Fibroblast of skin of back (primary cell): ENCODE measurements at regions not wholly inside any gene's neighbourhood (a gene's known extent, or its start where the extent isn't known, plus 50 kb on each side); places are given as distances from the start of the nearest gene placed in this dataset.
A peak's percentile ranks its signal among the peaks of the same experiment; 100 is the strongest.

ENCODE experiments used
- DNase-seq: peaks from one replicate; pipeline ENCODE4 v3.0.0-alpha.2; 2013

DNA sequence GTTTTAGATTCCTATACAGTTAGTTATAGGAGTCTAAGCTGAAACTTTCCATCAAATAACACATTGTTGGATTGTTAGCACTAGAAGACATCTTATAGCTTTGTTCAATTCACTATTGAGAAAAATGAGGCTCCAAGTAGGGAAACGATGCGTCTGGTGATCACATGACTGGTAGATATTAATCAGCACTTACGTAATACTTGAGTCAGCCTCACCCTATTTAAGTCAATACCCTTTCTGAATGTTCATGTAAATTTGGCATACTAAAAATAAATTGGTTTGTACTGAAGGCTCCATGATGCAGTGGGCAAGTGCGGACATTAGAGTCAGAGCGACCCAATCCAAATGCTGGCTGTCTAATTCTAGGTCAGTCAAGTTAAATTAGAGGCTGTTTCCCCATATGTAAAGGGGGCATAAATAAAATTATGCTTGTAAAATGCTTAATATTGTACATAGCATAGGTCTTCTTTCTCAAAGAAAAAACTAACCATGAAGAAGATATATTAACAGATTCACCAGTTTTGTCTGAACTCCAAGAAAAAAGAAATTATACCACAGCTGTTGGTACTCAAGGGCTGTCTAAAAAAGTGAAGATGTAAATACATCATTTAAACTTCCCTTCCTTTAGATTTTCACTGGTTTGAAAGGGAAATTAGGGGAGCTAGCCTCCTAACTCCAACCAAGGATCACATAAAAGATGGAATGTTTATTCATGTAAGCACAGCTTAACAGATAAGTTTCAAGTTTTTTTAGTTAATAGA is 406.6 kb upstream of the TLE4 start:
- DNase-seq, result no peak

DNA sequence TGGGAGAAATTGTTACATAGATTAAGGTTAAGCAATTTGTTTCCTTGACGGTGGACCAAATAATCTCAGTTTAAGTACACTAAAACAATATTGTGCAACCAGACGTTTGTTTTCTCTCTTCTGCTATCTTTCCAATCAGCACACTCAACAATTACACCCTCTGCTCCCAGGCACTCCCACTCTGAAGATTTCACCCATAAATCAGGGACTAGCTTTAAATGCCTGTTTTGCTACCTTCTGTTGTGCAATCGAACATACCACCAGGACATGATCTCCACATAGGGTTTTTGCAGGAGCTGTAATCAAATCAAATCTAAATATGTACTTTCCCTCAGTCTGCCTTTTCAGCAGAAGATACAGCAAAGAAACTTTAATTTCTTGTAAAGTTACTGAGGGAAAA is 405.8 kb upstream of the TLE4 start:
- no peak for DNase-seq

DNA sequence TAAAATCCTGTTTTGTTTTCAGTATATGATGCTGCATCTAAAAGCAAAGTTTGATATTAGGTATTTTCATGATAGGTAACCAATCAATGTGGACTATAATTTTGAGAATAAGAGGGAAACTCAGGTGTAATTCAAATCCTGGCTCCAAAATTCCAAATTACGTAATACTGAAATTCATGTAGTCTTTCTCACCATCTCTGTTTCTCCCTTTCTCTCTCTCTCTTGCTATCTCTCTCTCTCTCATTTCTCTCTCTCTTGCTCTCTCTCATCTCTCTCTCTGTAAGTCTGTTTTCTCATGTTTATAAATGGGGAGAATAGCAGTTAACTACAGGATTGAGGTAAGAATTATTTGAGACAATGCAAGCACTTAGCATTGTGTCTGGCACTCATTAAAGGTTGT is 401.1 kb upstream of the TLE4 start:
- DNase-seq, result no peak

DNA sequence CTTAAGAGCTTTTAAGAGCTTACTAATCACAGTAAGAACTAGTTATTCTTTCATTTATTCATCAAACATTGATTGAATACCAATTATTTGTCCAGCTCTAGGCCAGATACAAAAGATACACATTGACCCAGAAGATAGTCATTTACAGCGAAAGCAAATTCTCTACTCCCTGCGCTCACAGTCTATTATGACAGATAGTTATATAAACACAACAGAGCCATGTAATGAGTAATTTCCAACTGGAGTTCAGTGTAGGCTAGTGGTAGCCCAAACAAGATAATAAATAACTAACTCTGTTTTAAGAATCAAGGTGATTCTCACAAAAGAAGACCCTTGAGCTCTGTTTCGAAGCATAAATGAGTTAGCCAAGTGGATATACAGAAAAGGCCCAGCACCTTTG is 397.8 kb upstream of the TLE4 start:
- DNase-seq, result no peak

DNA sequence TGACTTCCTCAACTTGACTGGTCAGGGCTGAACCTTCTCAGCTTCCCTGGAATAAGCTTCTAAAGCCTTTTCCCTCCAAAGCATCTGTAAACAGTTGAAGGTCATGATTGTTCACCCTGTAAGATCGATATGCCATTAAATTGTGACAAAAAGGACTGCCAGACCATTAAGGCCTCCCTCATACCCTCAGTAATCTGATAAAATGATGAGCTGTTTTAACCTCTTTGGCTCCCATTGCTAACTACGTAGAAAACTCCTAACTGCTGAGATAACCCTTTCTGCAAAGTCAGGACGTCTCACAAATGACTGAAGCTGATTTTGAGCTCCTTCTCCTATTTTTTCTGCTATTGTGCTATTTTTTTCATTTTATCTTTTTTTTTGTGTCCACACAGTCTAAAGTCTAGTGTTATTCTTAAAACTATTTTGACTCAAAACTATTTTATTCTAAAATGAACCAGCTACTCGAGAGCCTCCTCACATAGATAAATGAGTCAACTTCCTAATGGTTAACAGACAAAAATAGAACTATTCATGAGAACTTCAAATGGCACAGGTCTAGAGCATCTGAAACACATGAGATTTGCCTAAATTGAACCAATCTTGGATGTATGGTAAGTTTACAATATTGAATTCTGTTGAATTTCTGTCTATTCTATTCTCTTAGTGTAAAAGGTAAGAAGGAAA is 395.6 kb upstream of the TLE4 start:
- peak; percentile 40 for DNase-seq

DNA sequence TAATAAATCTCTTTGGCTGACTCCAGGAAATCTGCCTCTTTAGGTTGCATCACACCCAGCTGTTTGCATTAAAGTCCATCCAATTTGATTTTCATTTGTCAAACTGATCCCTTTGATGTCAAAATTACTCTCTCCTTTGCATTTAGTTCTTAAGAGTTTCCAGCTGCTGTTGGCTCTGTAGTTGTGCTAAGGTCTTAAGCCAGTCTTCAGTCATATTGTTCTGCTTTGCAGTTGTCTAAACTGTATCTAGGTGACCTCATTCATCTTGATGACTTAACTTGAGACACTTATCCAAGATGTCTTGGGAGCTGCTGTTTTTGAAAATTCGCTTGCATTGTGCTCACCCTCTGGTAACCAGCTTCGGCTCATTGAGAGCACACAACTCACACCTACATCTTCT is 386.9 kb upstream of the TLE4 start:
- DNase-seq, result no peak

DNA sequence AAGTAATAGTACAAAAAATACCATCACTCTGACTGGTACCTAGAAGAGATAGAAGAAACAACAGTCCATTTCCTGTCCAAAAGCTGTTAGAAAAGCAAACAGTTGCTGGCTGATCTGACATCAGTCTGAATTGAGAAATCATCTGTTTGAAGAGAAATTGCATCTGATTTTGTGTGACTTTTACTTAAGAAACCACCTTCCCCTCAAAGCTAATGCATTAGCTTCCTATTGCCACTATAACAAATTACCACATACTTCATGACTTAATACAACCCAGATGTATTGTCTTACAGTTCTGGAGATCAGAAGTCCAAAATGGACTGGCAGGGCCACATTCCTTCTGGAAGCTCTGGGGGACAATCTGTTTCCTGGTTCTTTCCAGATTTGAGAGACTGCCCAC is 385.9 kb upstream of the TLE4 start:
- peak; percentile 33 for DNase-seq

DNA sequence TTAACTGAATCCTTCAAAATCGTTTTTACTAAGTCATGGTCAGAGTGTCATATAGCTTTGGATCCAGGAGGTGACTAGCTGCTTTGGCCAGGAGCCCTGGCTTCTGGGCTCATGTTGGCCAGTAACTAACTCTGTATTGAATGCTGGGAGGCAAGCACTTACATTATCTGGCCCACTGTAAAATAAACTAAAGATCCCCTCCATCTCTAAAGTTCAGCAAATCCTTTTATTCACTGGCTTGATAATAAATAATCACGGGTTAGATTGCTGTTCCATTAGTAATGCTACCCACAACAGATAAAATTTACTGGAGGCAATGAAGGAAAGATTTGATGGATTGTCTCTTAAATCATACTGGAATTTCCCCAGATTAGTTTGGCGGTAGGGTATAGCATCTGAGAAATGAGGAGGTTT is 382.2 kb upstream of the TLE4 start:
- peak; percentile 18 for DNase-seq

DNA sequence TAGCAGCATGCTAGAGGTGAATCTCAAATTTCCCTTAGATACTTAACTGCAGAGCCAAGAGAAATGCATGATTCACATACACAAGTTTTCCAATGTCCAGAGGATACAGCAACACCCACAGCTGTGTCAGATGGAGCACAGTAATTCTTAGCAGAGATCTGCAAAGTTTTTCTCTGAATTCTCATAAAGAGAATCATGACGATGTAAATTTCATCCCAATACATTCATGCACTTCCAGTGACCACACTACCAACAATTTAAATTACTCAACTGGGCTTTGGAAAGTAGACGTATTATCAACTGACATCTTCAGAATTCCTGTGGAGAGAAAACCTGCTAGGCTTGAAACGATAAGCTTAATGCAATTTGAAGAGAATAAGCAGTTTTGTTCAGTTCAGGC is 378.8 kb upstream of the TLE4 start:
- peak; percentile 1 for DNase-seq

DNA sequence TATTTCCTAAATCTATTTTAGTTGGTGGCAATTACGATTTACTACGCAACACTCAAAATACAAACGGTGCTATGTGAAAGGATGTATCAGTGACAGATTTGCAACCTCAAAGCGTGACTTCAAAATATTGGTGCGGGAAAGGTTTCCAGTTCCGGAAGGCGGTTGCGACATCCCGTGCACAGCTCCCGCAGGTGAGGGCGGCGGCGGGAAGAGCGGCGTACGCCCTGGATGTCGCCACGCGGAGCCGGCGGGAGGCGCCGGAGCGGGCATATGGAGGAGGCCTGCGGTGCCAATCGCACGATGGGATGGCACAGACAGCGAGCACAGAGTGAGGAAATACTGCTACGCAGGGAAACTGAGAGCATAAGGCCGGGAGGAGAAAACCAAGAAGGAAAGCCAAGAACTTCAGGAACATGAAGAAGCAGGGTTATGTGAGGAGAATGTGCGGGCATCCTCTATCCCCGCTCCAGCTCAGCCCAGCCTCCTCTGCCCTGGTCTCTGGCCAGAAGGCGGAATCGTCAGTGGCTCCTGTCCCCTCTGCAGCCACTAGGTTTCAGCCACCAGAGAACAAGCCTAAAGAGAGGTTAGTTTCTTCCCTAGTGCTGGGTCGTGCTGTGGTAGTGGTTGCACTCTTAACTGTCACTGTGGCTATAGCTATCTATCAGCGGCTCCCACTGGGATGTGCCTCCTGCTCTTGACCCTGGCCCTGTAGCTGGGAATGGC is 378.1 kb upstream of the TLE4 start:
- DNase-seq, result no peak

DNA sequence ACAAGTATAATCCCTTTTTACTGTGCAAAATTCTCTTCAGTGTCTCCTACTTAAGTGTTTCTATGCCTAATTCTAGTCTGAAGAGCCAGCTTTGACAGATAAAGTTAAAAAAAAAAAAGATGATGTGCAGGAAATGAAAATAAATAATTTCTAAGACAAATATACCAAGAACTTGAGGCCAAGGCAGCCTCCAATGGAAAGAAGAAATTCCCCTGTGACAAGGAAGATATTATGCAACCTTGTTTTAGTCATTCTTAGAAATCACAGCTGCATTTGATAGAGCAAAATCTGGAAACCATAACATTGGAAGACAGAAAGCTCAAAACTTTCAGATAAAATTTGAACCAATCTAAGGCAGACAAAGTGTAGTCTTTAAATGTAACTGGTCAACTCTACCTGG is 375.9 kb upstream of the TLE4 start:
- peak; percentile 68 for DNase-seq

DNA sequence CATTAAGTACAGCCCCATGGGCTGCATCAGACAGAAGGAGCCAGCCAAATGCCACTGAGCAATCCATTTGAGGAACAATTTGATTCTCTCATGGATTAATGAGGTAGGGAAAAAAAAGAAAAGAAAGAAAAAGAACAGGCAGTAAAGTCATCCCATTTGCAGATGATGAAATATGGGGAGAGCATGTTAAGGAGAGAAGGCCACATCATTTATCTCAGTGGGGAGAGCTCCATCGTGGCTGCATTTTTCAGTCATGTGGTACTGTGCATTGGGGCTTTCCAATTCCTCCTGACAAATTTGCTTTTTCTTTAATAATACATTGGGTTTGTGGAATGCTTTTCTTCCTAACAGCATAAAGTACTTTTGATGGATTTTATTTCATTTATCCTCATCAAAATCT is 375.2 kb upstream of the TLE4 start:
- DNase-seq, result peak; percentile 4

DNA sequence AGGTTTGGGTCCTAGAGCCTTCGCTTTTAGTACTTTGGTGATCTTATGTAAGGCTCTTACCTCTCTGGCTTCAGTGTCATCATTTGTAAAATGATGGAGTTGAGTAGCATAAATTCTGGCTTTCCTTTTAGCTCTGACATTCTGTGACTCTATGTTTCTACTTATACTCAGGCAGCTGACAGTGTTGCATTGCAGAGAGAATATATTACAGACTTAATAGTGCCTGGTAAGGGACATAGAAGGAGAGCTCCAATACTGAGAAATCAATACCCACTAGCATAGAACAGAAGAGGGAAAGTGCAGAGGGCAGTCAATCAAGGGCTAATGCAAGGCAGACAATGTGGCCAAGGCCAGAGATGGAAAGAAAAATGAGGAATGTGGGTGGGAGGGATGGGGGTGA is 371.4 kb upstream of the TLE4 start:
- DNase-seq, result no peak

DNA sequence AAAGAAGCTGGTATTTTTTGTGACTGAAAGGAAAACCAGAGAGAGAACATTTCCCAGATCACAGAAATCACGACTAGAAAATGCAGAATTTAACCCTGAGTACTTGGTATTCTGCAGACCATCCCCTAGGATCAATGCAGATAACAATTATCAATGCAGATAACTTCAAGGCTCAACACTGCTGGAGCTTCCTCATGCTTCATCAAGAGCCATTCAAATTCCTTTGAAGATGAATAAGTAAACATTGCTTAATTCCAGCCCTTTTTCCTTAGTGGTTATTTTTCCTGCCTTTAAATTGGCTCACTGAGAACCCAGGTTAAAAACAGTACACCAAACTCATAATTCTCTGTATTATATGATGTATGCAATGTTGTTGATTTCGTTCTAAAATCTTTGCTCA is 370.1 kb upstream of the TLE4 start:
- no peak for DNase-seq

DNA sequence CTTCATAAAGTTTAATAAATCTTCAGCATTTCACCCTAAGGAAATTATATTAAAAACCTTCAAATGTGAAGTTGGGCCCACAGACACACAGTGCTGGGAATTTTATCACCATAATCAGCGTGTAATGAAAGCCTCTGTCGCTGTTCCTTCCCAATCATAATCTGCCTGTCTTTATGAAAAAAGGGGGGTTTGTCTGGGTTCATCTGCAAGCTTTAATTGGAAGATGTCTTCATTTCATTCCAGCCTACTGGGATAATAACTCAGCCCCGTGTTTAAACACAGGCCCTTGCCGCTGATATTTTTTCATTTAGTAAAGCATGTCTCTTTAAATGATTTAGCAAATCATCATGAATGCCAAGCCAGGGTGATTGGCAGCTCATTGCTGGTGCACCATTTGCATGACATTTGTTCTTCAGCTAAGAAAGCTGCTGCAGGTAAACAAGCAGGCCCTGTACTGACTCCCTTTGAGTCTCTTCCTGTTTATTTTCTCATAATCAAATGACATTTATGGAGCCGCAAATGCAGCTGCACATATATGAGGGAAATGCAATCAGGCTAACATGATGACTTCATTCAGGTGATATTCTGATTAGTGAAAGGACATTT is 362.9 kb upstream of the TLE4 start:
- no peak for DNase-seq

DNA sequence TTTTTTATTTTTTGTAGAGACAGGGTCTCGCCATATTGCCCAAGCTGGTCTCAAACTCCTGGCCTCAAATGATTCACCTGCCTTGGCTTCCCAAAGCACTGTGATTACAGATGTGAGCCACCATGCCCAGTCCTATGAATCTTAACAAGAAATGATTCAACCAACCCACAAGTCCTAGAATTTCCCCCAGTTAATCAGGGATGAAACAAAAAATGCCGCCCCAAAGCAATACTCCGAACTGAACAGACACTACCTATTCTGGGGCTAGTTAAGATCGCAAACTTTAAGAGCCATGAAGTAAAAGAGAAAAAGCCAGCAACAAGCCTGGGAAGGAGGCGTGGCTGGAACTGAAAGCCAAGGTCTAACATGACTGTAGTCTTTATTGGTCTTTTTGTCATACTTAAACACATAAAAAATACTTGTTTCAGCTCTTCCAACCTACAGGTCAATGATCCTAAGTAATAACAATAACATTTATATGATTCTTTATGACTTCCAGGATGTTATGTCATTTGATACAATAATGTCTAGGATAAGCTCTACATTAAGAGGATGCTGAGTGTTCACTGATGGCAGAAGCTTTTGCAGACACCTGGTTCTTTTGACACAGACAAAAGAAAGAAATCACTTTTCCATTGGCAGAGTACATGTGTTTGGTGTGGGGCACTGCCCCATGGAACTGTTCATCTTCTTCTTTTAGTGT is 361.1 kb upstream of the TLE4 start:
- DNase-seq, result no peak

DNA sequence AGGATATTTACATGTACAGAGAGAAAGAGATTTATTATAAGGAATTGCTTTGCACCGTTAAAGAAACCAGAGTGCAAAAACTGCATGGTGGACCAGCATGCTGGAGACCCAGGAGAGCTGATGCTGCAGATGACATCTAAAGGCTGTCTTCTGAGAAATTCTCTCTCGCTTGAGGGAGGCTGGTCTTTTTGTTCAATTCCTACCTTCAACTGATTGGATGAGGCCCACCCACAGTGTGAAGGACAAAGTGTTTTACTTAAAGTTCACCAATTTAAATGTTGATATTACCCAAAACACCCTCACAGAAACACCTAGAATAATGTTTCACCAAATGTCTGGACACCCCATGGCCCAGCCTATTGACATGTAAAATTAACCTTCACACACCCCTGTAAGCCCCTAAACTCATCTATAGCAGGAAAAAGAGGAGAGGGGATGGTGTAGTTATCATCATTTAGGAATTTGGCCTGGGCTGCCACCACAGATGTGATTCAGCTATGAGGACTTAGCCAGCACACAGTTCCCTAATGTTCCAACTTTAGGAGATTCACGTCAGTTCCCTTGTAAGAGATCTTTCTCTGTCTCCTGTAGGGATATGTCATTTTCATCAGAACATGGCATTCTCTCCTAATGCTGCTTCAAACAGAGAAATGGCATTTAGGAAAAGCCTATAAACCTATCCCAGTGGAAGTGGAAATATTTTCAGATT is 358.2 kb upstream of the TLE4 start:
- peak; percentile 41 for DNase-seq

DNA sequence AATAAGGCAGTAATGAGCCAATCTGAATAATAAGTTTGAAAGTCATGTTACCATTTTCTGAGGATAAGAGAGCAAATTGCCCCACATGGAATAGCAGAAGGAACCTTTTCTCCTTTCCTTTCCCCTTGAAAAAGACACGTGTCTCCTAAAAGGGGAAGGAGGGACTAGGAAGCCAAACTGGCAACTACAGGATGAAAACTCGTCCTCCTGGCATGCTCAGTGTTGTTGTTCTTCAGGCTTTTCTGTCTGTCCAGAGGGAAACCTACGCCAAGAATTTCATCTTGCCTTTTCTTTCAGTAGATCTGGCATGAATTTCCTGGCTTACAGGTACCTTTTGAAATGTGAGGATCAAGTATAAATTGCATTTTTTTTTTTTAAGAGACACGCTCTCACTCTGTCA is 355.9 kb upstream of the TLE4 start:
- peak; percentile 57 for DNase-seq

DNA sequence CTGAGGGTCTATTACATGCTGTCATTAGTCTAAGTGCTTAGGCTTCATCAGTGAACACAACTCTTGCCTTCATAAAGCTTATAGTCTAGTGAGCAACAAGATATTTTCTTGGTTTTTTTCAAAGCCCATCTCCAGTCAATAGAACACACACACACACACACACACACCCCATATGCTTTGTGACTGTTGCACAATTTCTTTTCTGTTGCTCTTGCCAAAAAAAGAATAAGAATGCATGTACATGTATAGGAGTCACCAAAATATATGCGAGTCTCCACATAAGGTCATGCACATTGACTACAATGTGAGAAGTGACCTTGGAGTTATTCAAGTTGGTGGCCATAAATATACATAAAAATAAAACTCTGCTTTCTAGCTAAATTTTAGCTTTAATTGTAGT is 351.5 kb upstream of the TLE4 start:
- peak; percentile 48 for DNase-seq

DNA sequence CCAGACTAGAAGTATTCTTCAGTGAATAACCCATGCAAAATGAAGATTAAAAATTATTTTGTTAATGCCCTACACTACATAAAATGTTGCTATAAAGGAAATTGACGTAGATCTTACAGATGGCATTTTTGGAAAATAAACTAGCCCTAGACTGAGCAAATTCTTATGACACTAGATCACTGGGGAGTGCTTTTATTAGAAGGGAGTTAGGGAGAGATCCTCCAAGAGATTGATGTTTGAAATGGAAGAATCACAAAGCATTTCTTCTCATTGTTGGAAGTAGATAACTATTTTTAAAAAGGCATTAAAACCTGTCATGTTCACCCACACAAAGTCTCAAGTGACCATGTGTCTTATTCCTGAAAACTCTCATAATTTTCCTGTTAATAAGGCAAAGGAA is 351.1 kb upstream of the TLE4 start:
- peak; percentile 76 for DNase-seq

DNA sequence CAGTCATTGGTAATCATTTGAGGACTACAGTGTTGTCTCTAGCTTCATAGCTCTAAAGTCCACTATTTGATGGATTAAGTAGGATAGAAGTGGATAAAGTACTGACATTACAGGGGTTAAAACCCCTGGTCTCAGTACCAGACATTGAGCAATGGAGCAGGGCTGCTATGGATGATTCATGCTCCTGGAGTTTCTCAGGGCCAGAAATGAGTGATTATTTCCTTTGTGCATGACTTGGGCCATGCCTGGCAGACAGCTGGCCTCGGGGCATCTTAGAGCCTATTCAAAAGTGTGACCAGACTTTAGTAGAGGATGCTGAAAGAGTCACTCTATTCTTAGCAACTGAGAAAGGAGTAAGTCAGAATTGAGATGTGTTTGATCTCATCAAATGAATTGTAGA is 350.7 kb upstream of the TLE4 start:
- DNase-seq, result peak; percentile 94

DNA sequence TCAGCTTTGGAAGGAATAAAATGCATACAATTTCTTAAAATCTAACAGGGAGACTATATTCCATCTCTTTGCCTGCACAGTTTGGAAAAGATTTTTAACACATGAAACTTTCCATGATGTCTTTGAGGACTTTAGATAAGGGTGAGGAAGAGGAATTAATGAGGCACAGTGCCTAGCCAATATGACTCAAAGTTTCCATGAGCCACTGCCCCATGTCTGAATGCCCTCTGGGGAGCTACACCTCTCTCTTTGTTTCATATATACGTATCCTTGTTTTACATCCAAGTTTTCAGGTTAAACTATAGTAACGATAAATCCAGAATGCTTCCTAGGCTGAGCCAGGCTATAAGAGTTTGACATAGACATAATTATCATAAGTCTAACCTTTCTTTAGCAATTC is 349.3 kb upstream of the TLE4 start:
- no peak for DNase-seq
